ENCODE measurements at regions not wholly inside any gene's neighbourhood (a gene's known extent, or its start where the extent isn't known, plus 50 kb on each side); places are given as distances from the start of the nearest gene placed in this dataset.

DNA sequence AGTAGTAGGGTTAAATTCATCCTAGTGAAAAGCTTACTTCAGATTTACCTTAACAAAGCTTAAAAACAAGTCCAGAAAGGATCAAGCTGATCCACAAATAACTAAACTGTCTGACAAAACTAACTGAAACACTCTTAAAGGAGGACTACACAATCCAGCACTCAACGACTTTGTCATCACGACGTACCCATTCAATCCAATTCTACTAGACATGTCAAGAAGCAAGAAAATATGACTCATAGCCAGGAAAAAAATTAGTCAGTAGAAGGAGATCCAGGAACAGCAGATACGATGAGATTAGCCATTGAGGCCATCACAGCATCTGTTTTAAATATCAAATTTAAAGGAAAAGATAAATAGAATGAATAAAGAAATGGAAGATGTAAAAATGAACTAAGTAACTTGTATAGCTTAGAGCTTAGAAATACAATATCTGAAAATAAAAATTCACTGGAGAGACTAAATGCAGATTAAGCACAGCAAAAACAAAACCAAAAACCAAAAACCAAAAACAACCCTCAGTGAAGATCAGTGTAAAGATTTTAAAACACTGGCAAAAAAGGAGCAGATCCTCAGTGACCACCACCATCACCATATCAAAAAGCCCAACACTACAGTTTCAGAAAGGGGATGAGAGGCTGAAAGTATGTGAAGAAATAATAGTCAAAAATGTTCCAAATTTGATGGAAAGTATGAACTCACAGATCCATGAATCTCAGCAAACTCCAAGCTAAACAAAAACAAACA is 95.0 kb upstream of the CCND2 start:
- Histone ChIP-seq H3K27ac (ENCODE audit: low read depth in 1 of 2, low read length in 1 of 2) (no peak overlapping the region), H3K4me3 (ENCODE audit: low read length in 2 of 2) (no peak overlapping the region), H3K4me1 (ENCODE audit: control insufficient read depth in 2 of 2, insufficient read depth in 2 of 2, low read length in 2 of 2) (no peaks in the 10 kb centered on the region), H3K27me3 (ENCODE audit: control insufficient read depth in 2 of 2, insufficient read depth in 1 of 2, low read length in 1 of 2) (no peaks in the 10 kb centered on the region), H3K36me3 (ENCODE audit: control insufficient read depth in 2 of 2, insufficient read depth in 2 of 2, low read length in 1 of 2) (no peaks in the 10 kb centered on the region), H3K9me3 (ENCODE audit: control insufficient read depth in 2 of 2, insufficient read depth in 1 of 2, low read length in 1 of 2) (no peaks in the 10 kb centered on the region)
- 96% methylated on average over 4 of the region's 4 CpGs for WGBS
- DNase-seq (ENCODE audit: low read depth in 6 of 9, low spot score in 9 of 9), result no peak

DNA sequence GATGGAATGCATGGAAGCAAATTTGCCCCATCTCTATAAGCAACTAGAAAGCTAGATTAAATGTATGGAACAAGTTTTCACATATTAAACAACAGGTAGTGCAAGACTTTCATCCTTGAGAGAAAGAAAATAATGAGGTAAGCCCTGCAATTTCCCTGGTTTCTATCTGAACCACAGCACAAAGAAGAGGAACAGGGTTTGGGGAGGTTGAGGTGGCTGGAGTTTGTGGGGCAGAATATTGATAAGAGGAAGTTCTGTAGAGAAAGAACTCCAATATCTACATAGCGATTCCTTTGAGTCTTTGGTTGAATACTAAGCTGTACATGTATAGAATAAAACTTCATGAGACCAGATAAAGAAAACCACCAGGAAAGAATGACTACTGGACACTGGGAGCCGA is 96.3 kb upstream of the CCND2 start:
- Histone ChIP-seq H3K27me3 (ENCODE audit: control insufficient read depth in 2 of 2, insufficient read depth in 1 of 2, low read length in 1 of 2) (no peaks in the 10 kb centered on the region), H3K9me3 (ENCODE audit: control insufficient read depth in 2 of 2, insufficient read depth in 1 of 2, low read length in 1 of 2) (no peaks in the 10 kb centered on the region), H3K27ac (ENCODE audit: low read depth in 1 of 2, low read length in 1 of 2) (no peak overlapping the region), H3K36me3 (ENCODE audit: control insufficient read depth in 2 of 2, insufficient read depth in 2 of 2, low read length in 1 of 2) (no peaks in the 10 kb centered on the region), H3K4me1 (ENCODE audit: control insufficient read depth in 2 of 2, insufficient read depth in 2 of 2, low read length in 2 of 2) (no peaks in the 10 kb centered on the region), H3K4me3 (ENCODE audit: low read length in 2 of 2) (no peak overlapping the region)
- DNase-seq (ENCODE audit: low read depth in 6 of 9, low spot score in 9 of 9), result no peak
- WGBS, result 83% methylated on average over 2 of the region's 2 CpGs

DNA sequence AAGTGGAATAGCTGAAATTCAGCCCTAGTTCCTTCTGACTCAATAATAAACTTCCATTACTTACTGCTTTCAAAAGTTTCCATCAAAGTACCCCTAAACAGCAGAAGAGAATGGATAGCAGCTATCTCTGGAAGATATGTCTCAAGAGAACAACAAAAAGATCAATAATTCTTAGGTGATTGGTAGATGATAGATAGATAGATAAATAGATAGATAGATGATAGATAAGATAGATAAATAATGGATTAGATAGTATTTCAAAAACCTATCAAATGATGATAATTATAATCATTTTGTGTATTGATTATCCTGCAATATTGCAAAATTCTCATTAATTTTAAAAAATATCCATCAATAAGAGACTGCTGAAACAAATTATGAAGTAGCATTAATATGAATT is 97.4 kb upstream of the CCND2 start:
- DNase-seq (ENCODE audit: low read depth in 6 of 9, low spot score in 9 of 9), result no peak
- Histone ChIP-seq H3K27me3 (ENCODE audit: control insufficient read depth in 2 of 2, insufficient read depth in 1 of 2, low read length in 1 of 2) (no peaks in the 10 kb centered on the region), H3K36me3 (ENCODE audit: control insufficient read depth in 2 of 2, insufficient read depth in 2 of 2, low read length in 1 of 2) (no peaks in the 10 kb centered on the region), H3K27ac (ENCODE audit: low read depth in 1 of 2, low read length in 1 of 2) (no peak overlapping the region), H3K9me3 (ENCODE audit: control insufficient read depth in 2 of 2, insufficient read depth in 1 of 2, low read length in 1 of 2) (no peaks in the 10 kb centered on the region), H3K4me1 (ENCODE audit: control insufficient read depth in 2 of 2, insufficient read depth in 2 of 2, low read length in 2 of 2) (no peaks in the 10 kb centered on the region), H3K4me3 (ENCODE audit: low read length in 2 of 2) (no peak overlapping the region)

DNA sequence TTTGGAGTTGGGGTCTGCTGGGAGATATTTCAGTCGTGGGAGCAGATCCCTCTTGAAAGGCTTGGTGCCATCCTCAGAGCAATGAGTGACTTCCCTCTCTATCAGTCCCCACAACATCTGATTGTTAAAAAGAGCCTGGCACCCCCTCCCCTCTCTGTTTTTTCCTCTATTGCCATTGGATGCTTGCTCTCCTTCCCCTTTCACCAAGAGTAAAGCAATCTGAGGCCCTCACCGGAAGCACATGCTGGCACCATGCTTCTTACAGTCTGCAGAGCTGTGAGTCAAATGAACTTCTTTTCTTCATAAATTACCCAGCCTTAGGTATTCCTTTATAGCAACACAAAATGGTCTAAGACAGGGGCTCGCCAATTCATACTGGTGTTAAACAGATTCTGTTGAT is 99.1 kb upstream of the CCND2 start:
- H3K27me3 ChIP-seq (ENCODE audit: control insufficient read depth in 2 of 2, insufficient read depth in 1 of 2, low read length in 1 of 2), result no peaks in the 10 kb centered on the region
- H3K4me1 ChIP-seq (ENCODE audit: control insufficient read depth in 2 of 2, insufficient read depth in 2 of 2, low read length in 2 of 2), result no peaks in the 10 kb centered on the region
- 91% methylated on average over 3 of the region's 3 CpGs for WGBS
- no peak overlapping the region for H3K4me3 ChIP-seq (ENCODE audit: low read length in 2 of 2)
- no peak overlapping the region for H3K27ac ChIP-seq (ENCODE audit: low read depth in 1 of 2, low read length in 1 of 2)
- no peaks in the 10 kb centered on the region for H3K36me3 ChIP-seq (ENCODE audit: control insufficient read depth in 2 of 2, insufficient read depth in 2 of 2, low read length in 1 of 2)
- DNase-seq (ENCODE audit: low read depth in 6 of 9, low spot score in 9 of 9), result no peak
- H3K9me3 ChIP-seq (ENCODE audit: control insufficient read depth in 2 of 2, insufficient read depth in 1 of 2, low read length in 1 of 2), result no peaks in the 10 kb centered on the region

DNA sequence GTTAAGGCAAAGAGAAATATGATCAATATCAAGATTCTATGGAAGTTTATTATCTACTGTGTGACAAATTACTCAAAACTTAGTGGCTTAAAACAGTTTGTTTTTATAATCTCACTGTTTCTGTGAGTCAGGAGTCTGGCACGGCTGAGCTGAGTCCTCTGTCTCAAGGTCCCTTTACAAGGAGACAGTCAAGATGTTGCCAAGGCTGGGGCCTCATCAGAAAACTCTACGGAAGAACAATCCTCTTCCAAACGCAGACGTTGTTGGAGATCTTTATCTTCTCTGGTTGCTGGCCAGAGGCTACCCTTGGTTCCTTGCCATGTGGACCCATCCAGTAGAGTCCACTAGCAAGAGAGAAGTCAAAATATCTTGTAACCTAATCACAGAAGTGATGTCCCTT is 100.6 kb upstream of the CCND2 start:
- H3K4me3 ChIP-seq (ENCODE audit: low read length in 2 of 2), result no peak overlapping the region
- no peaks in the 10 kb centered on the region for H3K9me3 ChIP-seq (ENCODE audit: control insufficient read depth in 2 of 2, insufficient read depth in 1 of 2, low read length in 1 of 2)
- WGBS, result 94% methylated on average over 4 of the region's 4 CpGs
- no peak for DNase-seq (ENCODE audit: low read depth in 6 of 9, low spot score in 9 of 9)
- no peaks in the 10 kb centered on the region for H3K27me3 ChIP-seq (ENCODE audit: control insufficient read depth in 2 of 2, insufficient read depth in 1 of 2, low read length in 1 of 2)
- no peak overlapping the region for H3K27ac ChIP-seq (ENCODE audit: low read depth in 1 of 2, low read length in 1 of 2)
- no peaks in the 10 kb centered on the region for H3K36me3 ChIP-seq (ENCODE audit: control insufficient read depth in 2 of 2, insufficient read depth in 2 of 2, low read length in 1 of 2)
- H3K4me1 ChIP-seq (ENCODE audit: control insufficient read depth in 2 of 2, insufficient read depth in 2 of 2, low read length in 2 of 2), result no peaks in the 10 kb centered on the region

DNA sequence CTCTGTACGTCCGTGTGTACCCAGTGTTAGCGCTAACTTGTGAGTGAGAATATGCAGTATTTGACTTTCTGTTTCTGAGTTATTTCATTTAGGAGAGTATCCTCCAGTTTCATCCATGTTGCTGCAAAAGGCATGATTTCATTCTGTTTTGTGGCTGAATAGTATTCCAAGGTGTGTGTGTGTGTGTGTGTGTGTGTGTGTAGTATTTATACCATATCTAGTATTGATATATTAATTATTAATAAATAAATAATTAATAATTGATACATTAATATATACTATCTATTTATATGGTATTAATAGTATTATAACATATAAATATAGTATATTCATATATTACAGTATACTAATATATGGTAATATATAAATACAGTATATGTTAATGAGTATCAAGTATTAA is 101.8 kb upstream of the CCND2 start:
- Histone ChIP-seq H3K4me3 (ENCODE audit: low read length in 2 of 2) (no peak overlapping the region), H3K36me3 (ENCODE audit: control insufficient read depth in 2 of 2, insufficient read depth in 2 of 2, low read length in 1 of 2) (no peaks in the 10 kb centered on the region), H3K4me1 (ENCODE audit: control insufficient read depth in 2 of 2, insufficient read depth in 2 of 2, low read length in 2 of 2) (no peaks in the 10 kb centered on the region), H3K27ac (ENCODE audit: low read depth in 1 of 2, low read length in 1 of 2) (no peak overlapping the region), H3K9me3 (ENCODE audit: control insufficient read depth in 2 of 2, insufficient read depth in 1 of 2, low read length in 1 of 2) (no peaks in the 10 kb centered on the region), H3K27me3 (ENCODE audit: control insufficient read depth in 2 of 2, insufficient read depth in 1 of 2, low read length in 1 of 2) (no peaks in the 10 kb centered on the region)
- no peak for DNase-seq (ENCODE audit: low read depth in 6 of 9, low spot score in 9 of 9)
- 97% methylated on average over 3 of the region's 3 CpGs for WGBS

DNA sequence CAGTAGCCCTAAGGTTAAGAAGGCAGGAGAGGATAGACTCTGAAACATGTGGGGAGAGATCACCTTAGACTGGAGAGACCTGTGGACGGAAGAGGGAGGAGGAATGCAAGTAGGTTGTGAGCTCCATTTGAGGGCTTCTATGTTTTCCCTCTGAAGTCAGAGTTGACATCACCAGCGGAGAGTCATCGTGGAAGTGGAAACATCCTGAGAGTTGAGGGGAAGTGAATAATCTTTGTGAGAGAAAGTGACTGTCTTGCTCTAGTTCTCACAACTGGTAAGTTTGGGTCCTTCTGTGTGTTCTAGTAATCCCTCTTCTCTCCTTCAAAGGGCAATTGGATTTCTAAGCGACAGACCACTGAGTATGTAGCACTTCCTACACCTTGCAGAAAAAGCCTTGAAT is 103.6 kb upstream of the CCND2 start:
- no peaks in the 10 kb centered on the region for H3K9me3 ChIP-seq (ENCODE audit: control insufficient read depth in 2 of 2, insufficient read depth in 1 of 2, low read length in 1 of 2)
- WGBS, result 84% methylated on average over 4 of the region's 4 CpGs
- DNase-seq (ENCODE audit: low read depth in 6 of 9, low spot score in 9 of 9), result no peak
- no peak overlapping the region for H3K27ac ChIP-seq (ENCODE audit: low read depth in 1 of 2, low read length in 1 of 2)
- H3K36me3 ChIP-seq (ENCODE audit: control insufficient read depth in 2 of 2, insufficient read depth in 2 of 2, low read length in 1 of 2), result no peaks in the 10 kb centered on the region
- peaks cover 0 to 6% of the 10 kb centered on the region in 2 donors for H3K4me1 ChIP-seq (ENCODE audit: control insufficient read depth in 2 of 2, insufficient read depth in 2 of 2, low read length in 2 of 2)
- no peak overlapping the region for H3K4me3 ChIP-seq (ENCODE audit: low read length in 2 of 2)
- no peaks in the 10 kb centered on the region for H3K27me3 ChIP-seq (ENCODE audit: control insufficient read depth in 2 of 2, insufficient read depth in 1 of 2, low read length in 1 of 2)

DNA sequence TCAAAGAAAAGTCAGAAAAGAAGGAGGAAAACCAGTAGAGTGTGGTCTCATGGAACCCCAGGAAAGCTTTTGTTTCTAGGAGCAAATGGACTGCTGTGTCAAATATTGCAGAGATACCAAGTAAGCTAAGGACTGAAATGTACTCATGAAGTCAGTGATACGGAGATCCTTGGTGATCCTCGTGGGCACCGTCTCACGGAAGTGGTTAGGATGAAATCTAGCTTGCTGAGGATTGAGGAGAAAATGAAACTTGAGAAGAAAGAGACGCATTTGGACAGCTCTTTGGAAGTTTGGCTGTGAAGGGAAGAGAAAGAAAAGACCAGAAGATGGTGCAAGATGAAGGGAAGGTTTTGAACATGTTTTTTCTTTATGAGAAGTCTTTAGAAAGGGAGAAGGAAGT is 104.0 kb upstream of the CCND2 start:
- Histone ChIP-seq H3K27me3 (ENCODE audit: control insufficient read depth in 2 of 2, insufficient read depth in 1 of 2, low read length in 1 of 2) (no peaks in the 10 kb centered on the region), H3K4me1 (ENCODE audit: control insufficient read depth in 2 of 2, insufficient read depth in 2 of 2, low read length in 2 of 2) (peaks cover 0 to 8% of the 10 kb centered on the region in 2 donors), H3K4me3 (ENCODE audit: low read length in 2 of 2) (no peak overlapping the region), H3K36me3 (ENCODE audit: control insufficient read depth in 2 of 2, insufficient read depth in 2 of 2, low read length in 1 of 2) (no peaks in the 10 kb centered on the region), H3K27ac (ENCODE audit: low read depth in 1 of 2, low read length in 1 of 2) (no peak overlapping the region), H3K9me3 (ENCODE audit: control insufficient read depth in 2 of 2, insufficient read depth in 1 of 2, low read length in 1 of 2) (no peaks in the 10 kb centered on the region)
- 84% methylated on average over 5 of the region's 5 CpGs for WGBS
- no peak for DNase-seq (ENCODE audit: low read depth in 6 of 9, low spot score in 9 of 9)

DNA sequence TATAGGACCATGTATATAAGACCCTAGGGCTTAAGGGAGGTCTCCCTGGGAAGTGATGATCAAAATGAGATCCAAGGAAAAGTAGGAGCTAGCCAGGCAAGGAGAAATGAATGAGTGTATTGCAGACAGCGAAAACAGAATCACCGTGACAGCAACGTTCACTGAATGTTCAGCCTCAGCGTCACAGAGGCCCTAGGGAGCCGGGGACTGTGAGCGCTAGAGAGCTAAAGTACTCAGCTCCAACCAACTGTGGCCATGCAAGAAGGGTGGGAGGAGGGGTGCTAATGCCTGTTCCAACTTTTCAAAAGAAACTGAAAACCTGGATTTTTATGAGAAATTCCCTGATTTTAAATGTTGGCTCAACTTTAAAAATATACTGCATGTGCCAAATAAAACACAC is 105.5 kb upstream of the CCND2 start:
- Histone ChIP-seq H3K9me3 (ENCODE audit: control insufficient read depth in 2 of 2, insufficient read depth in 1 of 2, low read length in 1 of 2) (no peaks in the 10 kb centered on the region), H3K36me3 (ENCODE audit: control insufficient read depth in 2 of 2, insufficient read depth in 2 of 2, low read length in 1 of 2) (no peaks in the 10 kb centered on the region), H3K27ac (ENCODE audit: low read depth in 1 of 2, low read length in 1 of 2) (no peak overlapping the region), H3K4me1 (ENCODE audit: control insufficient read depth in 2 of 2, insufficient read depth in 2 of 2, low read length in 2 of 2) (peaks cover 2 to 13% of the 10 kb centered on the region in 2 donors), H3K27me3 (ENCODE audit: control insufficient read depth in 2 of 2, insufficient read depth in 1 of 2, low read length in 1 of 2) (no peaks in the 10 kb centered on the region), H3K4me3 (ENCODE audit: low read length in 2 of 2) (no peak overlapping the region)
- no peak for DNase-seq (ENCODE audit: low read depth in 6 of 9, low spot score in 9 of 9)
- 95% methylated on average over 6 of the region's 6 CpGs for WGBS
